Thoracic aorta (tissue), 2 donors: ENCODE measurements at regions not wholly inside any gene's neighbourhood (a gene's known extent, or its start where the extent isn't known, plus 50 kb on each side); places are given as distances from the start of the nearest gene placed in this dataset.

ENCODE experiments used
- ATAC-seq: fragments of 150-250 bp; one replicate; pipeline ENCODE4 v1.8.0; 2017; ENCODE audit warnings: low read depth; ENCODE audit not compliant: insufficient number of reproducible peaks, low FRiP score
- DNase-seq: peaks from one replicate; pipeline ENCODE4 v3.0.0-alpha.2; 2020; ENCODE audit warnings: low spot score
- H3K27ac ChIP-seq, 2 donors: fragments of 200-600 bp; sonication (generic); 1 replicate in 1 of 2; 2 replicates in 1 of 2; pipeline ENCODE4 v1.5.1; 2016; ENCODE audit warnings: mild to moderate bottlenecking in 2 of 2, moderate library complexity in 2 of 2
- H3K27me3 ChIP-seq: fragments of 200-600 bp; sonication (generic); replicated peaks from 2 replicates; pipeline ENCODE4 v1.6.0; 2016; ENCODE audit warnings: mild to moderate bottlenecking; ENCODE audit not compliant: insufficient read depth
- H3K36me3 ChIP-seq: fragments of 200-600 bp; sonication (generic); one replicate; pipeline ENCODE4 v1.5.1; 2016
- H3K4me1 ChIP-seq, 2 donors: fragments of 200-600 bp; sonication (generic); 1 replicate in 1 of 2; 2 replicates in 1 of 2; pipeline versions ENCODE4 v1.5.1 to v1.6.0; 2016; ENCODE audit warnings: low read depth in 2 of 2, mild to moderate bottlenecking in 1 of 2; ENCODE audit not compliant: control insufficient read depth in 1 of 2
- H3K4me3 ChIP-seq: fragments of 200-600 bp; sonication (generic); 2 replicates; pipeline ENCODE4 v1.5.1; 2016; ENCODE audit warnings: mild to moderate bottlenecking
- H3K9me3 ChIP-seq: fragments of 200-600 bp; sonication (generic); 2 replicates; pipeline ENCODE4 v1.5.1; 2016
- TF ChIP-seq, protein P1 (sequence below): fragments of 200-600 bp; sonication (generic); IDR thresholded peaks from one replicate; pipeline ENCODE4 v1.5.1; 2019; ENCODE audit warnings: antibody characterized with exemption

DNA sequence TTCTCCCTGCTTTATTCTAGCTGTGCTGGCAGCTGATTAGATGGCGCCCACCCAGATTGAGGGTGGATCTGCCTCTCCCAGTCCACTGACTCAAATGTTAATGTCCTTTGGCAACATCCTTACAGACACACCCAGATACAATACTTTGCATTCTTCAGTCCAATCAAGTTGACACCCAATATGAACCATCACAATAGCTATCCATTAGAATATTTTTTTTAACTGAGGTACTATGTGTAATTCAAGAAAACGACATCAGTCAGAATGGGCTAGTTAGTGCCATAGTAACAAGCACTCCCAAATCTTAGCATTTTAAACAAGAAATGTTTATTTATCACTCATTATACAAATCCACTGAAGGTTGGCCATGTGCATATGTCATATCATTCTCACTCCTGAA lies 723.1 kb downstream of the NR2F2 start:
- no peaks in the 10 kb centered on the region for H3K27me3 ChIP-seq
- DNase-seq: no peak
- H3K36me3 ChIP-seq: no peaks in the 10 kb centered on the region
- no peaks in the 10 kb centered on the region for H3K4me1 ChIP-seq
- H3K4me3 ChIP-seq: no peak overlapping the region
- TF ChIP-seq, protein P1, sequence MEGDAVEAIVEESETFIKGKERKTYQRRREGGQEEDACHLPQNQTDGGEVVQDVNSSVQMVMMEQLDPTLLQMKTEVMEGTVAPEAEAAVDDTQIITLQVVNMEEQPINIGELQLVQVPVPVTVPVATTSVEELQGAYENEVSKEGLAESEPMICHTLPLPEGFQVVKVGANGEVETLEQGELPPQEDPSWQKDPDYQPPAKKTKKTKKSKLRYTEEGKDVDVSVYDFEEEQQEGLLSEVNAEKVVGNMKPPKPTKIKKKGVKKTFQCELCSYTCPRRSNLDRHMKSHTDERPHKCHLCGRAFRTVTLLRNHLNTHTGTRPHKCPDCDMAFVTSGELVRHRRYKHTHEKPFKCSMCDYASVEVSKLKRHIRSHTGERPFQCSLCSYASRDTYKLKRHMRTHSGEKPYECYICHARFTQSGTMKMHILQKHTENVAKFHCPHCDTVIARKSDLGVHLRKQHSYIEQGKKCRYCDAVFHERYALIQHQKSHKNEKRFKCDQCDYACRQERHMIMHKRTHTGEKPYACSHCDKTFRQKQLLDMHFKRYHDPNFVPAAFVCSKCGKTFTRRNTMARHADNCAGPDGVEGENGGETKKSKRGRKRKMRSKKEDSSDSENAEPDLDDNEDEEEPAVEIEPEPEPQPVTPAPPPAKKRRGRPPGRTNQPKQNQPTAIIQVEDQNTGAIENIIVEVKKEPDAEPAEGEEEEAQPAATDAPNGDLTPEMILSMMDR: no peak
- ATAC-seq: no peak
- H3K9me3 ChIP-seq: no peaks in the 10 kb centered on the region
- no peak overlapping the region for H3K27ac ChIP-seq

DNA sequence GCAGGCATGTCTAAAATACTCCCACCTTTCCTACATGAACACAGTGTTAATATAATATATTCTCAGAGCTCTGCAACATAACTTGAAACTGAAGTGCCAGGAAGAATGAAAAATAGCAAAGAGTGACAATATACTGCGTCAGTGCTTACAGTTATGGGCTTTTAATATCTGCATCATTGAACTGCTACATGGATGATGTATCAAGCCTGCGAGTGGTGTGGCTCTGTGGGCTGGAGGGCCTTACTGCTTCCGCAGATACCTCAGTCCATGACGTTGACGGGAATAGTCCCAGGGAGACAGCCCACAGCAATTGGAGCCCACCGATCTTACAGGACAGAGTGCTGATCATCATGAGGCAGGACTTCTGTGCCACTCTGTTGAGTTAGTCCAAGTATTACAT lies 727.0 kb downstream of the NR2F2 start:
- no peaks in the 10 kb centered on the region for H3K27me3 ChIP-seq
- H3K4me3 ChIP-seq: no peak overlapping the region
- DNase-seq: no peak
- H3K27ac ChIP-seq: no peak overlapping the region
- TF ChIP-seq, protein P1: no peak
- H3K36me3 ChIP-seq: no peaks in the 10 kb centered on the region
- H3K4me1 ChIP-seq: no peaks in the 10 kb centered on the region
- ATAC-seq: no peak
- H3K9me3 ChIP-seq: no peaks in the 10 kb centered on the region

DNA sequence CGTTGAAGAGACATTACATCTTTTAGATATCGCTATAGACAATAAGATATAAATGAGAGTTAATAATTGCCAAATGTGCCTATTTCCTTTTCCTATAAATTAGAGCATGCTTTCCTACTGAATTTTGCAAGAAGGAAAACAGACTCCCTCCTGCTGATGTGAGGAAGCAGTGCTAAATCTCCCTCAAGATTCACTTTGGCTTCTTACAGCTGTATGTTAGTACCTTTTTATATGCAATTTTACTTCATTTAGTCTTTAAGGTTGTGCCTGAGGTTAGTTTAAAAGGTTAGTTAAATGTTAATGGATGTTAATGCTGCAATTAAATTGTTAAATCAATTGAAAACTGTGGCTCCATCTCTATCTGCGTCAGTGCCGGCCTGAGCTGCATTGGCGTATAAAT lies 728.8 kb downstream of the NR2F2 start:
- Histone ChIP-seq H3K27me3 (no peaks in the 10 kb centered on the region), H3K36me3 (no peaks in the 10 kb centered on the region), H3K9me3 (no peaks in the 10 kb centered on the region), H3K4me1 (no peaks in the 10 kb centered on the region), H3K4me3 (no peak overlapping the region), H3K27ac (no peak overlapping the region)
- DNase-seq: no peak
- TF ChIP-seq, protein P1: no peak
- ATAC-seq: no peak

DNA sequence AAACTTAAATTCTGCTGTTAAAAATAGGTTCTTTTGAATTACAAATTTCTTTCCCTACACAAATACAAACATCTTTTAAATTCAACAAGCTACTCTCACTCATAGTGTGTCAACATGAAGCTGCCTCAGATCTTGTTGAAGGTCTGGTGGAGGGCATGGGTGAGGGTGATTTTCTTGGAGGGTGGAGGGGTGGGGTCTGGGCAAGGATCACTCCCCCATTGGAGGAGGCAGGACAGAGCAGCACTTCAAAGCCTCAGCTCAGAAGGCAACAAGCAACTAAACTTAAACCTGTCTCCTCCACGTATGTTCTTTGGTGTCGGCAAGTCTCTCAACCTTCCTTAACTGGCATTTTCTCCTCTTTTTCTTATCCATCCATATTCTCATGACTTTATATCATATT lies 730.9 kb downstream of the NR2F2 start:
- TF ChIP-seq, protein P1: no peak
- no peak for ATAC-seq

DNA sequence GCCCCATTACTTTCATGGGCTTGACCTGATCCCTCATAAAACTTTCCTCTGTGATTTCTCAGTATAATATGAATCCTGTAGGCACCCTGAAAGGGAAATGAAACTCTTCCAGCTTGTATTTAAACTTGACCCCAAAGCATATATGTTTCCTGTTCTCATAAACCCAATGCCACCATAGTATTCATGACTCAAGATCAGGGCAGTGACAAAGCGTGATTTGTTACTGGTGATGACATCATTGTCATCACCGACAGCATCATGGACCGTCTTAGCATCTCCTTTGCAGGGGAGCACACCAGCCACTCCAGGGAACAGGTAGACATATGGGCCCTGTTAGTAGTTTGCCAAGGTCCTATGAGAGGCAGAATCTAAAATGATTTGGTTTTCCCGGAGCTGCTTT lies 741.2 kb downstream of the NR2F2 start:
- no peak overlapping the region for H3K4me3 ChIP-seq
- H3K27ac ChIP-seq: no peak overlapping the region
- no peaks in the 10 kb centered on the region for H3K4me1 ChIP-seq
- DNase-seq: no peak
- no peaks in the 10 kb centered on the region for H3K36me3 ChIP-seq
- H3K27me3 ChIP-seq: no peaks in the 10 kb centered on the region
- ATAC-seq: no peak
- H3K9me3 ChIP-seq: no peaks in the 10 kb centered on the region
- TF ChIP-seq, protein P1: no peak

More for the DNA sequence above, 730.9 kb downstream of the NR2F2 start:
- Histone ChIP-seq H3K27me3 (no peaks in the 10 kb centered on the region), H3K9me3 (no peaks in the 10 kb centered on the region), H3K36me3 (no peaks in the 10 kb centered on the region), H3K27ac (no peak overlapping the region), H3K4me3 (no peak overlapping the region), H3K4me1 (no peaks in the 10 kb centered on the region)
- DNase-seq: no peak
